Liver (tissue), 8 donors: ENCODE measurements at regions not wholly inside any gene's neighbourhood (a gene's known extent, or its start where the extent isn't known, plus 50 kb on each side); places are given as distances from the start of the nearest gene placed in this dataset.

ENCODE experiments used
- DNase-seq: peaks from one replicate; pipeline ENCODE4 v3.0.0-alpha.2; 2017; ENCODE audit warnings: low spot score
- H3K27ac ChIP-seq, 2 donors: one replicate each; pipeline ENCODE4 v1.7.0; 2013; ENCODE audit warnings: inconsistent platforms in 2 of 2, low read length in 2 of 2, control low read depth in 1 of 2, low read depth in 1 of 2, mild to moderate bottlenecking in 1 of 2
- H3K27me3 ChIP-seq, 4 donors: one replicate each; pipeline versions ENCODE4 v1.6.1 to v1.7.0; 2013; ENCODE audit warnings: low read length in 3 of 4, inconsistent platforms in 1 of 4, mild to moderate bottlenecking in 1 of 4, moderate library complexity in 1 of 4; ENCODE audit not compliant: control insufficient read depth in 4 of 4, insufficient read depth in 4 of 4
- H3K36me3 ChIP-seq, 4 donors: one replicate each; pipeline versions ENCODE4 v1.6.1 to v1.7.0; 2013; ENCODE audit warnings: low read length in 3 of 4, mild to moderate bottlenecking in 3 of 4, low read depth in 1 of 4, moderate library complexity in 1 of 4; ENCODE audit not compliant: control insufficient read depth in 4 of 4, insufficient read depth in 3 of 4
- H3K4me1 ChIP-seq, 4 donors: one replicate each; pipeline versions ENCODE4 v1.6.1 to v1.7.0; 2013; ENCODE audit warnings: low read length in 3 of 4, mild to moderate bottlenecking in 3 of 4, moderate library complexity in 1 of 4; ENCODE audit not compliant: control insufficient read depth in 4 of 4, insufficient read depth in 4 of 4
- H3K4me3 ChIP-seq, 3 donors: one replicate each; pipeline versions ENCODE4 v1.6.1 to v1.7.0; 2013; ENCODE audit warnings: low read length in 3 of 3, control low read depth in 1 of 3, low read depth in 1 of 3, mild to moderate bottlenecking in 1 of 3
- H3K9ac ChIP-seq, 2 donors: one replicate each; pipeline ENCODE4 v1.7.0; 2013; ENCODE audit warnings: low read length in 2 of 2, mild to moderate bottlenecking in 2 of 2, moderate library complexity in 2 of 2, control low read depth in 1 of 2, low read depth in 1 of 2
- H3K9me3 ChIP-seq, 4 donors: one replicate each; pipeline versions ENCODE4 v1.6.1 to v1.7.0; 2013; ENCODE audit warnings: low read length in 3 of 4; ENCODE audit not compliant: control insufficient read depth in 4 of 4
- EGR1 ChIP-seq, 2 donors: IDR thresholded peaks; 2 replicates each; pipeline ENCODE4 v1.6.1; 2016 to 2018; ENCODE audit warnings: antibody characterized with exemption in 2 of 2, low read depth in 2 of 2
- FOXA1 ChIP-seq: IDR thresholded peaks from 2 replicates; pipeline ENCODE4 v1.6.1; 2016; ENCODE audit warnings: antibody characterized with exemption
- FOXA2 ChIP-seq: IDR thresholded peaks from 2 replicates; pipeline ENCODE4 v1.6.1; 2016; ENCODE audit warnings: antibody characterized with exemption
- GABPA ChIP-seq, 2 donors: IDR thresholded peaks in 1 of 2; conservative IDR thresholded peaks in 1 of 2; 2 replicates each; pipeline ENCODE4 v1.6.1; 2016; ENCODE audit warnings: antibody characterized with exemption in 2 of 2, mild to moderate bottlenecking in 1 of 2, moderate library complexity in 1 of 2
- HNF4A ChIP-seq, 2 donors: conservative IDR thresholded peaks; 2 replicates each; pipeline ENCODE4 v1.6.1; 2016; ENCODE audit warnings: antibody characterized with exemption in 2 of 2, mild to moderate bottlenecking in 2 of 2
- HNF4G ChIP-seq: IDR thresholded peaks from 2 replicates; pipeline ENCODE4 v1.6.1; 2016; ENCODE audit warnings: antibody characterized with exemption
- JUND ChIP-seq, 2 donors: IDR thresholded peaks; 2 replicates each; pipeline ENCODE4 v1.6.1; 2016; ENCODE audit warnings: antibody characterized with exemption in 2 of 2
- NR2F2 ChIP-seq: IDR thresholded peaks from 2 replicates; pipeline ENCODE4 v1.6.1; 2016; ENCODE audit warnings: antibody characterized with exemption
- RAD21 ChIP-seq, 2 donors: IDR thresholded peaks; 2 replicates each; pipeline ENCODE4 v1.6.1; 2016; ENCODE audit warnings: antibody characterized with exemption in 2 of 2, mild to moderate bottlenecking in 2 of 2
- RXRA ChIP-seq, 2 donors: IDR thresholded peaks; 2 replicates each; pipeline ENCODE4 v1.6.1; 2017 to 2018; ENCODE audit warnings: antibody characterized with exemption in 2 of 2, mild to moderate bottlenecking in 1 of 2
- SP1 ChIP-seq: IDR thresholded peaks from 2 replicates; pipeline ENCODE4 v1.6.1; 2018; ENCODE audit warnings: antibody characterized with exemption, mild to moderate bottlenecking
- TAF1 ChIP-seq: conservative IDR thresholded peaks from 2 replicates; pipeline ENCODE4 v1.6.1; 2016; ENCODE audit warnings: antibody characterized with exemption, mild to moderate bottlenecking
- YY1 ChIP-seq: IDR thresholded peaks from 2 replicates; pipeline ENCODE4 v1.6.1; 2016; ENCODE audit warnings: antibody characterized with exemption, mild to moderate bottlenecking
- WGBS: extraction: QIAGEN DNeasy Blood & Tissue Kit; methylation state at CpG from one replicate; pipeline ENCODE4 v1.1.7; 2013; 5-methylcytosine and 5-hydroxymethylcytosine counted together
- TF ChIP-seq, protein P1 (sequence below): IDR thresholded peaks from 2 replicates; pipeline ENCODE4 v1.6.1; 2016; ENCODE audit warnings: antibody characterized with exemption
- TF ChIP-seq, protein P2 (sequence below): fragments of 150-350 bp; IDR thresholded peaks from 2 replicates; pipeline ENCODE4 v1.5.1; 2017; ENCODE audit warnings: improper control_type of control experiment, low read depth, low read length; ENCODE audit not compliant: missing input control
- TF ChIP-seq, protein P3 (sequence below): IDR thresholded peaks from 2 replicates; pipeline ENCODE4 v1.6.1; 2016; ENCODE audit warnings: antibody characterized with exemption
- TF ChIP-seq, protein P4 (sequence below): IDR thresholded peaks from 2 replicates; pipeline ENCODE4 v1.6.1; 2016; ENCODE audit warnings: antibody characterized with exemption
- donor health status: healthy.
- donor health status: healthy.
- donor health status: healthy.
- donor health status: healthy.
- donor health status: healthy.

DNA sequence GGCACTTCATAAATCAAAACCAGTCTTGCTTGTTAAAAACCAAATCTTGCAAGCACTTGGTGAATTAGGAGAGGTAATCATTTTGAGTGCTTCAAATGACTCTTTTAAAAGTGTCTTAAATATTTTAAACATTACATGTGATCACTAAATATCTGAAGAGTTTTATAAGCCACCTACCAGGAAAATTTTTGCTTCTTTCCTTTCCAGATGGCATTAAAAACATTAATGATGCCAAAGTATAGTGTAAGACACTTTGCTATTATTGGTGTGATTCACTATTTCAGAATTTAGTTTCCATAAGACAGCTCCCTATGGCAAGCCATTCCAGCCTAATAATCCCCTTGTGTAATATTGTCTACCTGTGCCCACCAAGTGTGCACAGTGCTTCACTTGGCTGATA, 548.8 kb upstream of the ADAMTS5 start:
- TF ChIP-seq, protein P1, sequence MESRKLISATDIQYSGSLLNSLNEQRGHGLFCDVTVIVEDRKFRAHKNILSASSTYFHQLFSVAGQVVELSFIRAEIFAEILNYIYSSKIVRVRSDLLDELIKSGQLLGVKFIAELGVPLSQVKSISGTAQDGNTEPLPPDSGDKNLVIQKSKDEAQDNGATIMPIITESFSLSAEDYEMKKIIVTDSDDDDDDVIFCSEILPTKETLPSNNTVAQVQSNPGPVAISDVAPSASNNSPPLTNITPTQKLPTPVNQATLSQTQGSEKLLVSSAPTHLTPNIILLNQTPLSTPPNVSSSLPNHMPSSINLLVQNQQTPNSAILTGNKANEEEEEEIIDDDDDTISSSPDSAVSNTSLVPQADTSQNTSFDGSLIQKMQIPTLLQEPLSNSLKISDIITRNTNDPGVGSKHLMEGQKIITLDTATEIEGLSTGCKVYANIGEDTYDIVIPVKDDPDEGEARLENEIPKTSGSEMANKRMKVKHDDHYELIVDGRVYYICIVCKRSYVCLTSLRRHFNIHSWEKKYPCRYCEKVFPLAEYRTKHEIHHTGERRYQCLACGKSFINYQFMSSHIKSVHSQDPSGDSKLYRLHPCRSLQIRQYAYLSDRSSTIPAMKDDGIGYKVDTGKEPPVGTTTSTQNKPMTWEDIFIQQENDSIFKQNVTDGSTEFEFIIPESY = no peak
- TF ChIP-seq FOXA2 (no peak), TAF1 (no peak), RXRA (IDR thresholded peaks at IDR 0.05) (no peak), FOXA1 (no peak), YY1 (no peak), RAD21 (IDR thresholded peaks at IDR 0.05) (no peak), NR2F2 (no peak), HNF4G (no peak), JUND (IDR thresholded peaks at IDR 0.05) (no peak), GABPA (IDR thresholded peaks at IDR 0.05 in 1 of 2, conservative IDR thresholded peaks at IDR 0.05 in 1 of 2) (no peak), SP1 (no peak), EGR1 (IDR thresholded peaks at IDR 0.05; ENCODE audit: low read depth in 2 of 2) (no peak)
- TF ChIP-seq, protein P2, sequence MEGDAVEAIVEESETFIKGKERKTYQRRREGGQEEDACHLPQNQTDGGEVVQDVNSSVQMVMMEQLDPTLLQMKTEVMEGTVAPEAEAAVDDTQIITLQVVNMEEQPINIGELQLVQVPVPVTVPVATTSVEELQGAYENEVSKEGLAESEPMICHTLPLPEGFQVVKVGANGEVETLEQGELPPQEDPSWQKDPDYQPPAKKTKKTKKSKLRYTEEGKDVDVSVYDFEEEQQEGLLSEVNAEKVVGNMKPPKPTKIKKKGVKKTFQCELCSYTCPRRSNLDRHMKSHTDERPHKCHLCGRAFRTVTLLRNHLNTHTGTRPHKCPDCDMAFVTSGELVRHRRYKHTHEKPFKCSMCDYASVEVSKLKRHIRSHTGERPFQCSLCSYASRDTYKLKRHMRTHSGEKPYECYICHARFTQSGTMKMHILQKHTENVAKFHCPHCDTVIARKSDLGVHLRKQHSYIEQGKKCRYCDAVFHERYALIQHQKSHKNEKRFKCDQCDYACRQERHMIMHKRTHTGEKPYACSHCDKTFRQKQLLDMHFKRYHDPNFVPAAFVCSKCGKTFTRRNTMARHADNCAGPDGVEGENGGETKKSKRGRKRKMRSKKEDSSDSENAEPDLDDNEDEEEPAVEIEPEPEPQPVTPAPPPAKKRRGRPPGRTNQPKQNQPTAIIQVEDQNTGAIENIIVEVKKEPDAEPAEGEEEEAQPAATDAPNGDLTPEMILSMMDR = no peak
- TF ChIP-seq, protein P3, sequence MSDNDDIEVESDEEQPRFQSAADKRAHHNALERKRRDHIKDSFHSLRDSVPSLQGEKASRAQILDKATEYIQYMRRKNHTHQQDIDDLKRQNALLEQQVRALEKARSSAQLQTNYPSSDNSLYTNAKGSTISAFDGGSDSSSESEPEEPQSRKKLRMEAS = no peak
- TF ChIP-seq, protein P4, sequence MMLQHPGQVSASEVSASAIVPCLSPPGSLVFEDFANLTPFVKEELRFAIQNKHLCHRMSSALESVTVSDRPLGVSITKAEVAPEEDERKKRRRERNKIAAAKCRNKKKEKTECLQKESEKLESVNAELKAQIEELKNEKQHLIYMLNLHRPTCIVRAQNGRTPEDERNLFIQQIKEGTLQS = no peak
- Histone ChIP-seq H3K4me3 (no peak overlapping the region), H3K27ac (no peak overlapping the region), H3K9ac (no peak overlapping the region), H3K9me3 (peaks cover 0 to 4% (median 1%) of the 10 kb centered on the region in 4 donors), H3K4me1 (no peaks in the 10 kb centered on the region), H3K27me3 (no peaks in the 10 kb centered on the region), H3K36me3 (no peaks in the 10 kb centered on the region)
- DNase-seq = no peak

DNA sequence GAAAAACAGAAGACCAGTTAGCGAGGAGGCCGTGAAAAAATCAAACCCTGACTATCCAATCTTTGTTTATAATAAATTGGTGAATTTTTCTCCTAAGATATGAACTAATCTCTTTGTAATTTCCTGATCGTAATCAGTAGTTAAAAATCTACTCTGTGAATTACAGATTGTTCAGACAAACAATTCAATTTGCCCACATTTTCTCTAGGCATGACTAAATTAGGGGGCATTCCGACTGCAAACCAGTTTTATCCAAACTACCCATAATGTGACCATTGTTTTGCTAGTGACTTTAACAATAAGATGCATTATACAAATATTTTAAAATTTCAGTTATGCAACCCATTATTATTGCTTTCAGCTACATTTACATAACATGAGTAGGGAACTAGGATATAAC, 546.9 kb upstream of the ADAMTS5 start:
- H3K4me1 ChIP-seq = no peaks in the 10 kb centered on the region

More for the DNA sequence above, 546.9 kb upstream of the ADAMTS5 start:
- 76% methylated on average over 4 of the region's 4 CpGs for WGBS
- Histone ChIP-seq H3K36me3 (no peaks in the 10 kb centered on the region), H3K27me3 (no peaks in the 10 kb centered on the region), H3K9ac (no peak overlapping the region), H3K9me3 (peaks cover 0 to 4% (median 1%) of the 10 kb centered on the region in 4 donors), H3K27ac (no peak overlapping the region), H3K4me3 (no peak overlapping the region)
- no peak for DNase-seq
- TF ChIP-seq SP1 (no peak), TAF1 (no peak), RXRA (IDR thresholded peaks at IDR 0.05) (no peak), HNF4A (conservative IDR thresholded peaks at IDR 0.05) (no peak)
- TF ChIP-seq, protein P4 = no peak
- TF ChIP-seq, protein P1 = no peak
- TF ChIP-seq, protein P2 = no peak
- TF ChIP-seq, protein P3 = no peak
